Lung (tissue), 11 donors: ENCODE measurements at regions not wholly inside any gene's neighbourhood (a gene's known extent, or its start where the extent isn't known, plus 50 kb on each side); places are given as distances from the start of the nearest gene placed in this dataset.

Experiments used
- ATAC-seq: fragments of 200-7000 bp; cut with Tn5 transposase; one replicate; pipeline ENCODE4 v1.9.1; 2020; ENCODE audit warnings: moderate number of reproducible peaks; ENCODE audit not compliant: insufficient read depth, low FRiP score
- DNase-seq, 3 donors: peaks; one replicate each; pipeline ENCODE4 v3.0.0-alpha.2; 2013 to 2017
- H3K27ac ChIP-seq, 2 donors: one replicate each; pipeline ENCODE4 v1.5.1; 2013; ENCODE audit warnings: mild to moderate bottlenecking in 2 of 2, moderate library complexity in 2 of 2, control low read depth in 1 of 2, inconsistent platforms in 1 of 2, low read depth in 1 of 2, low read length in 1 of 2
- H3K27me3 ChIP-seq, 3 donors: one replicate each; pipeline ENCODE4 v1.5.1; 2013; ENCODE audit warnings: low read length in 2 of 3; ENCODE audit not compliant: control insufficient read depth in 3 of 3, insufficient read depth in 3 of 3
- H3K36me3 ChIP-seq, 4 donors: one replicate each; pipeline ENCODE4 v1.5.1; 2013; ENCODE audit warnings: low read length in 4 of 4, mild to moderate bottlenecking in 1 of 4, moderate library complexity in 1 of 4; ENCODE audit not compliant: control insufficient read depth in 4 of 4, insufficient read depth in 4 of 4
- H3K4me1 ChIP-seq, 5 donors: one replicate each; pipeline ENCODE4 v1.5.1; 2013; ENCODE audit warnings: low read length in 5 of 5, mild to moderate bottlenecking in 2 of 5, moderate library complexity in 1 of 5; ENCODE audit not compliant: control insufficient read depth in 5 of 5, insufficient read depth in 5 of 5
- H3K4me3 ChIP-seq: one replicate; pipeline ENCODE4 v1.5.1; 2013; ENCODE audit warnings: mild to moderate bottlenecking, control low read depth, moderate library complexity
- H3K9ac ChIP-seq, 2 donors: one replicate each; pipeline ENCODE4 v1.5.1; 2013; ENCODE audit warnings: low read length in 2 of 2, control low read depth in 1 of 2; ENCODE audit not compliant: insufficient read depth in 1 of 2
- H3K9me3 ChIP-seq, 4 donors: one replicate each; pipeline ENCODE4 v1.5.1; 2013; ENCODE audit warnings: low read length in 3 of 4, mild to moderate bottlenecking in 1 of 4, moderate library complexity in 1 of 4; ENCODE audit not compliant: control insufficient read depth in 4 of 4, insufficient read depth in 3 of 4
- CTCF ChIP-seq: IDR thresholded peaks from 2 replicates; pipeline ENCODE4 v1.5.1; 2012; ENCODE audit warnings: mild to moderate bottlenecking; ENCODE audit errors: control extremely low read depth, extremely low read depth
- WGBS, 2 donors: extraction: QIAGEN DNeasy Blood & Tissue Kit; methylation state at CpG; one replicate each; pipeline ENCODE4 v1.1.7; 2013; 5-methylcytosine and 5-hydroxymethylcytosine counted together
- donor health status: control.
- donor health status: control.
- donor health status: Bipolar disorder and iron deficiency.
- donor health status: healthy.
- donor health status: DM: yes; HTN: yes; CAD: no.

- no peak for TF ChIP-seq CTCF
- 78 to 89% methylated on average over 2 of the region's 2 CpGs for WGBS, 2 donors
Measured at GRCh38 chr4:54915276-54915675, 210.1 kb downstream of the KDR start.

DNA sequence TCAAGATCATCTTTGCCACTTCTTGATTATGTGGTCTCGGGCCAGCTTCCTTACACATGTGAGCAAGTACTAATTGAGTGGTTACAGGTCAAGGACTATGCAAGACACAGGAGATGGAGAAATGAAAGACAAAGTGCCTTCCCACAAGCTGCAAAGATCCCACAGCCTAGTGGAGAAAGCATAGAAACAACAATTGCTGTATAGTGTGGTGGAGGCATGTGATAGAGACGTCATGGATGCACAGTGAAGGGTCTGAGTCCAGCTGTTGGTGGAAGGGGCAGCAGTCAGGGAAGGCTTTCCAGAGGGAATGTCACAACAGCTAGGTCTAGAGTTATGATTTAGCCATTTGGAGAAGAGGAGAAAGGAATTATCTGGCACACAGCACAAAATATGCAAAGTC, 210.6 kb downstream of the KDR start:
- no peaks in the 10 kb centered on the region for H3K27me3 ChIP-seq
- no peak overlapping the region for H3K9ac ChIP-seq
- H3K4me1 ChIP-seq = peaks cover 0 to 5% (median 0%) of the 10 kb centered on the region in 5 donors
- no peak overlapping the region for H3K4me3 ChIP-seq
- no peak for ATAC-seq
- peak; percentile 29 to 38 (median 30) for DNase-seq
- WGBS, 2 donors = 72 to 82% methylated on average over 2 of the region's 2 CpGs
- H3K36me3 ChIP-seq = no peaks in the 10 kb centered on the region
- no peak overlapping the region for H3K27ac ChIP-seq
- no peaks in the 10 kb centered on the region for H3K9me3 ChIP-seq
- no peak for TF ChIP-seq CTCF

More at GRCh38 chr4:54915276-54915675, 210.1 kb downstream of the KDR start:
- no peaks in the 10 kb centered on the region for H3K36me3 ChIP-seq
- DNase-seq (no peak), ATAC-seq (no peak)
- H3K27me3 ChIP-seq = no peaks in the 10 kb centered on the region
- no peak overlapping the region for H3K4me3 ChIP-seq
- no peaks in the 10 kb centered on the region for H3K9me3 ChIP-seq
- no peak overlapping the region for H3K27ac ChIP-seq
- H3K9ac ChIP-seq = no peak overlapping the region
- H3K4me1 ChIP-seq = peaks cover 0 to 5% (median 0%) of the 10 kb centered on the region in 5 donors

DNA sequence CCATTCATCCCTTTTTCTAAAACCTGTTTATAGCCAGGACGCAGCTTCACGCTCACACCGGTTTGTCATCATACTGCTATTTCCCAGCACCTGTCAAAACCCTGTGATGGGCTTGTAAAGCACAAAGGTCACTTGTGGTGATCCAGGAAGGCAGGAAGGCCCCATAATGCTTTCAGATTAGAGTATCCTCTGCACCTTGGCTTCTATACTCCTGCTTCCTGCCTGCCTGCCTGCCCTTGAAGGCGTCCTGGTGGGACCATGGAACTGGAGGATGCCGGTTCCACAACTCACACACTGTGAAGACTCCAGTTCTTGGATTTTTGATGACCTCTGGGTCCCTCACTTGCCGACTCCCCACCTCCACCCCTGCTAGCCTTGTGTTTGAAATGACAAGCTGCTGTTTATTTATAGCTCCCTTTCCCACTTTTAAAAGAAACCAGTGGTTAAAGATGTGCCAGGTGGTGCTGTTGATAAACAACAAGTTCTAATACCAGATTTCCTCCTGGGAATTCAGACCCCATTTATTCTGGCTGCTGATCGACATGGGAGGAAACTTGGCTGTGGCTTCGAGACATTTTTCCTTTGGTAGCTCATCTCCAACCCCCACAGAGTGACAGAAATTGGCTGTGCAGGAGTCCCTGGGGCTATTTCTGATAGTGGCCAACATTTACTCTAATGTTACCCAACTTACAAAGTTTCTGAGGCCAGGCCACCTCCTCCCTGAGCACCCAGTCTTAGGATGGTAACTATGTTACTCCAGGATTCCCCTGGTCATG, 211.5 kb downstream of the KDR start:
- peak in 1 of 3 donors; percentile 35 for DNase-seq
- Histone ChIP-seq H3K27me3 (no peaks in the 10 kb centered on the region), H3K27ac (no peak overlapping the region), H3K4me3 (no peak overlapping the region), H3K4me1 (peaks cover 0 to 5% (median 0%) of the 10 kb centered on the region in 5 donors), H3K9ac (no peak overlapping the region), H3K9me3 (no peaks in the 10 kb centered on the region), H3K36me3 (no peaks in the 10 kb centered on the region)
- ATAC-seq = no peak
- TF ChIP-seq CTCF = no peak
- 53 to 62% methylated on average over 8 of the region's 8 CpGs for WGBS, 2 donors
